IPS-NIHi7 (cell line): ENCODE measurements at regions not wholly inside any gene's neighbourhood (a gene's known extent, or its start where the extent isn't known, plus 50 kb on each side); places are given as distances from the start of the nearest gene placed in this dataset.

Experiments used
- DNase-seq: peaks from one replicate; pipeline ENCODE4 v3.0.0; 2012; ENCODE audit warnings: mixed read lengths; ENCODE audit errors: extremely low spot score

GRCh38 chrX:151476604-151477303 lies 79.7 kb downstream of the VMA21 start:
- DNase-seq, result no peak

- DNase-seq, result no peak
Measured at GRCh38 chrX:151478058-151478457, 81.1 kb downstream of the VMA21 start.

GRCh38 chrX:151488677-151489076 lies 74.8 kb upstream of the PASD1 start:
- peak; percentile 54 for DNase-seq

GRCh38 chrX:151505796-151506195 lies 57.7 kb upstream of the PASD1 start:
- DNase-seq, result peak; percentile 32

- DNase-seq, result no peak
Measured at GRCh38 chrX:151510203-151510602, 53.3 kb upstream of the PASD1 start.

- DNase-seq, result no peak
Measured at GRCh38 chrX:151513472-151513871, 50.0 kb upstream of the PASD1 start.
